H1 (cell line): ENCODE measurements at regions not wholly inside any gene's neighbourhood (a gene's known extent, or its start where the extent isn't known, plus 50 kb on each side); places are given as distances from the start of the nearest gene placed in this dataset.

Source experiments
- BACH1 ChIP-seq: IDR thresholded peaks from 2 replicates; pipeline ENCODE4 v1.6.1; 2012; ENCODE audit warnings: low read length, improper control_type of control experiment
- CHD1 ChIP-seq: IDR thresholded peaks from 2 replicates; pipeline ENCODE4 v1.6.1; 2012; ENCODE audit warnings: low read depth, low read length, improper control_type of control experiment
- EZH2 ChIP-seq: fragments of 200-600 bp; sonication (generic); IDR thresholded peaks from 2 replicates; pipeline ENCODE4 v1.7.1; 2012; ENCODE audit warnings: low read depth, mild to moderate bottlenecking, moderate library complexity, low read length, inconsistent platforms; ENCODE audit not compliant: severe bottlenecking
- GTF2F1 ChIP-seq: IDR thresholded peaks from 2 replicates; pipeline ENCODE4 v1.6.1; 2012; ENCODE audit warnings: low read depth, low read length, improper control_type of control experiment, borderline replicate concordance
- KDM4A ChIP-seq: IDR thresholded peaks from one replicate; pipeline ENCODE4 v1.7.1; 2012; ENCODE audit warnings: low read depth, mild to moderate bottlenecking, moderate library complexity, low read length, inconsistent platforms; ENCODE audit not compliant: severe bottlenecking
- RAD21 ChIP-seq, 2 experiments: IDR thresholded peaks in 1 of 2; conservative IDR thresholded peaks in 1 of 2; 2 replicates each; pipeline ENCODE4 v1.6.1; 2011; ENCODE audit warnings: low read depth in 2 of 2, low read length in 2 of 2, improper control_type of control experiment in 1 of 2, inconsistent platforms in 1 of 2, mild to moderate bottlenecking in 1 of 2, moderate library complexity in 1 of 2
- TEAD4 ChIP-seq: IDR thresholded peaks from 2 replicates; pipeline ENCODE4 v1.6.1; 2012; ENCODE audit warnings: low read depth, low read length, inconsistent platforms, mixed read lengths

DNA sequence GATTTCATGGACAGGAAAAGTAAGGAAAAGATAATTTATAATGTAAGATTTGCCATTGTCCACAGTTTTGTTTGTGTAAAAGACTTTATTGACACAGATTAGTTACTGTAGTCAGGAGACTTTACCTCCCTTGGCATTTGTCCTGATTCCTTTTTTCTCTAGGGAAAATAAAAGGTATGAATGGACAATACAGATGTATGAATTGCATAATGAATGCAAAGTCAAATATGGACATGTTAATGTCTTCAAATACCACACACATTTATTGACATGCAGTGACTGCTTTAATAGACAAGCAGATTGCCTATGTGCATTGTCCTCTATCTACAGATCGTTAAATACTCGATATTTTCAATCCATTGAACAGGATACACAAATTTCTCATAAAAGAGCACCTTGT lies 999.7 kb upstream of the SEL1L start (continued):
- no peak for TF ChIP-seq EZH2
- no peak for TF ChIP-seq BACH1
- TF ChIP-seq KDM4A = no peak
- no peak for TF ChIP-seq RAD21 (IDR thresholded peaks at IDR 0.05 in 1 of 2, conservative IDR thresholded peaks at IDR 0.05 in 1 of 2; ENCODE audit: low read depth in 2 of 2, low read length in 2 of 2)
- TF ChIP-seq GTF2F1 = no peak
- no peak for TF ChIP-seq CHD1
- no peak for TF ChIP-seq TEAD4
- TF ChIP-seq, all 59 proteins: peak for 0
